H9 (cell line): ENCODE measurements at regions not wholly inside any gene's neighbourhood (a gene's known extent, or its start where the extent isn't known, plus 50 kb on each side); places are given as distances from the start of the nearest gene placed in this dataset.

ENCODE experiments used
- DNase-seq: peaks from one replicate; pipeline ENCODE4 v3.0.0-alpha.2; 2017
- H2AFZ ChIP-seq: one replicate; pipeline ENCODE4 v1.6.1; 2013; ENCODE audit warnings: mild to moderate bottlenecking, low read length, control low read depth, moderate library complexity
- H2AK5ac ChIP-seq: 2 replicates; pipeline ENCODE4 v1.6.1; 2013; ENCODE audit warnings: low read length, control low read depth, mixed read lengths; ENCODE audit not compliant: insufficient read length
- H2BK120ac ChIP-seq: one replicate; pipeline ENCODE4 v1.6.1; 2013; ENCODE audit warnings: low read depth, mild to moderate bottlenecking, low read length, control low read depth, inconsistent platforms; ENCODE audit not compliant: poor library complexity, severe bottlenecking
- H2BK12ac ChIP-seq: 2 replicates; pipeline ENCODE4 v1.6.1; 2013; ENCODE audit warnings: low read length, control low read depth, mixed read lengths, low read depth; ENCODE audit not compliant: insufficient read length
- H2BK15ac ChIP-seq: 2 replicates; pipeline ENCODE4 v1.6.1; 2013; ENCODE audit warnings: low read depth, low read length, control low read depth
- H2BK20ac ChIP-seq: one replicate; pipeline ENCODE4 v1.6.1; 2013; ENCODE audit warnings: low read depth, mild to moderate bottlenecking, low read length, control low read depth, inconsistent platforms; ENCODE audit not compliant: poor library complexity, severe bottlenecking
- H2BK5ac ChIP-seq: 2 replicates; pipeline ENCODE4 v1.6.1; 2013; ENCODE audit warnings: low read length, control low read depth, mixed read lengths; ENCODE audit not compliant: insufficient read length
- H3K14ac ChIP-seq: 2 replicates; pipeline ENCODE4 v1.6.1; 2013; ENCODE audit warnings: low read length, control low read depth; ENCODE audit not compliant: insufficient read depth
- H3K18ac ChIP-seq: 2 replicates; pipeline ENCODE4 v1.6.1; 2013; ENCODE audit warnings: low read depth, mild to moderate bottlenecking, mixed read lengths, low read length, control low read depth; ENCODE audit not compliant: insufficient read length
- H3K23ac ChIP-seq: 2 replicates; pipeline ENCODE4 v1.6.1; 2013; ENCODE audit warnings: low read length, control low read depth, mixed read lengths, low read depth; ENCODE audit not compliant: insufficient read length
- H3K23me2 ChIP-seq: 2 replicates; pipeline ENCODE4 v1.6.1; 2013; ENCODE audit warnings: low read depth, mild to moderate bottlenecking, mixed read lengths, low read length, control low read depth; ENCODE audit not compliant: insufficient read length, poor library complexity, severe bottlenecking
- H3K27ac ChIP-seq: 2 replicates; pipeline ENCODE4 v1.5.1; 2013; ENCODE audit warnings: low read length, control low read depth, mixed read lengths, low read depth; ENCODE audit not compliant: insufficient read length
- H3K27me3 ChIP-seq: 2 replicates; pipeline ENCODE4 v1.6.1; 2013; ENCODE audit warnings: low read length, control low read depth, inconsistent platforms; ENCODE audit not compliant: insufficient read depth
- H3K4ac ChIP-seq: 2 replicates; pipeline ENCODE4 v1.6.1; 2013; ENCODE audit warnings: low read depth, mild to moderate bottlenecking, control low read depth, inconsistent platforms, low read length, moderate library complexity
- H3K4me1 ChIP-seq: 2 replicates; pipeline ENCODE4 v1.6.1; 2013; ENCODE audit warnings: low read length, control low read depth, inconsistent platforms; ENCODE audit not compliant: insufficient read depth
- H3K4me2 ChIP-seq: 2 replicates; pipeline ENCODE4 v1.6.1; 2013; ENCODE audit warnings: low read length, control low read depth, mixed read lengths; ENCODE audit not compliant: insufficient read length, insufficient read depth
- H3K56ac ChIP-seq: 2 replicates; pipeline ENCODE4 v1.6.1; 2013; ENCODE audit warnings: low read depth, mild to moderate bottlenecking, mixed read lengths, low read length, control low read depth; ENCODE audit not compliant: insufficient read length
- H3K79me1 ChIP-seq: 2 replicates; pipeline ENCODE4 v1.6.1; 2013; ENCODE audit warnings: low read depth, mild to moderate bottlenecking, moderate library complexity, low read length, control low read depth, inconsistent platforms; ENCODE audit not compliant: insufficient read depth, poor library complexity, severe bottlenecking
- H3K79me2 ChIP-seq: 2 replicates; pipeline ENCODE4 v1.6.1; 2013; ENCODE audit warnings: low read length, control low read depth, inconsistent platforms; ENCODE audit not compliant: insufficient read depth
- H3K9ac ChIP-seq: 2 replicates; pipeline ENCODE4 v1.6.1; 2013; ENCODE audit warnings: low read length, control low read depth, mixed read lengths; ENCODE audit not compliant: insufficient read length; ENCODE audit errors: extremely low read depth
- H3K9me3 ChIP-seq: one replicate; pipeline ENCODE4 v1.6.1; 2013; ENCODE audit warnings: low read depth, low read length, inconsistent platforms; ENCODE audit not compliant: control insufficient read depth
- H3T11ph ChIP-seq: one replicate; pipeline ENCODE4 v1.6.1; 2013; ENCODE audit warnings: mild to moderate bottlenecking, low read length, control low read depth, inconsistent platforms
- H4K20me1 ChIP-seq: one replicate; pipeline ENCODE4 v1.6.1; 2013; ENCODE audit not compliant: control insufficient read depth, insufficient read length, insufficient read depth
- H4K5ac ChIP-seq: 2 replicates; pipeline ENCODE4 v1.6.1; 2013; ENCODE audit warnings: low read depth, mild to moderate bottlenecking, mixed read lengths, low read length, control low read depth; ENCODE audit not compliant: insufficient read length
- H4K8ac ChIP-seq: replicated peaks from 2 replicates; pipeline ENCODE4 v1.6.1; 2013; ENCODE audit warnings: low read length, control low read depth, mixed read lengths, low read depth; ENCODE audit not compliant: insufficient read length
- H4K91ac ChIP-seq: 2 replicates; pipeline ENCODE4 v1.6.1; 2013; ENCODE audit warnings: low read depth, mild to moderate bottlenecking, moderate library complexity, mixed read lengths, low read length, control low read depth; ENCODE audit not compliant: insufficient read length
- H3K27ac Mint-ChIP-seq, 3 experiments: 2 replicates in 2 of 3; 3 replicates in 1 of 3; pipeline ENCODE4 v1.8.0; 2020 to 2021; ENCODE audit warnings: mixed read lengths in 3 of 3, mild to moderate bottlenecking in 1 of 3, moderate library complexity in 1 of 3
- H3K27me3 Mint-ChIP-seq: 2 replicates; pipeline ENCODE4 v1.8.0; 2021; ENCODE audit warnings: low read depth, mild to moderate bottlenecking, moderate library complexity, mixed read lengths
- H3K36me3 Mint-ChIP-seq, 3 experiments: 2 replicates in 2 of 3; 3 replicates in 1 of 3; pipeline ENCODE4 v1.8.0; 2020 to 2021; ENCODE audit warnings: low read depth in 3 of 3, mixed read lengths in 3 of 3; ENCODE audit not compliant: insufficient read depth in 1 of 3
- H3K4me1 Mint-ChIP-seq, 2 experiments: 2 replicates each; pipeline ENCODE4 v1.8.0; 2020; ENCODE audit warnings: mixed read lengths in 2 of 2
- H3K4me3 Mint-ChIP-seq, 2 experiments: 2 replicates in 1 of 2; 3 replicates in 1 of 2; pipeline ENCODE4 v1.8.0; 2020 to 2021; ENCODE audit warnings: mild to moderate bottlenecking in 2 of 2, mixed read lengths in 2 of 2, moderate library complexity in 1 of 2
- H3K9me3 Mint-ChIP-seq, 2 experiments: 2 replicates in 1 of 2; 3 replicates in 1 of 2; pipeline ENCODE4 v1.8.0; 2020; ENCODE audit warnings: mild to moderate bottlenecking in 2 of 2, mixed read lengths in 2 of 2, moderate library complexity in 1 of 2
- WGBS: extraction: QIAGEN DNeasy Blood & Tissue Kit; methylation state at CpG from one replicate; pipeline ENCODE4 v1.1.7; 2013; ENCODE audit warnings: missing lambda C conversion rate, low lambda C conversion rate, mixed read lengths; ENCODE audit not compliant: insufficient read length; ENCODE audit errors: extremely low coverage; 5-methylcytosine and 5-hydroxymethylcytosine counted together
- TF ChIP-seq, protein P1 (sequence below): fragments of 200-600 bp; sonication (generic); conservative IDR thresholded peaks from 3 replicates; pipeline ENCODE4 v1.8.0; 2021; ENCODE audit warnings: antibody characterized with exemption, mild to moderate bottlenecking

DNA sequence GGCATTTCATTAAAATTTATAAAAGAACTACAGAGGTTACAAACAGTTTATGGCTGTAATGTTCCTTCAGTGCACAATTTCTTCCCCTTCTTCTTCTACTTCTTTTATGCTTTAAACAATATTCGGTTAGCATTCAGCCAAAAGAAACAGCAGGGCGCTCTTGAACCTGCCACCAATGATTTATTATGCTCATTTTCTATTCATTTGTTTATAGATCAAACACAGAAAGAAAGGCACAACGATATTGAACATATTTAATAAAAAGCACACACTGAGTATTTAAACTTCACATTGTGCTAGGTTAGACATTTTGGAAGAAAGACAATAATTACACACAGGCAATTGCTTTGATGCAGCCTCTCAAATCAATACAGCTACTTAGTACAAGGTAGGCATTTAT, 1025.8 kb upstream of the LRRN3 start:
- no peak overlapping the region for H2AK5ac ChIP-seq
- H3K23me2 ChIP-seq = no peaks in the 10 kb centered on the region
- H3K56ac ChIP-seq = no peak overlapping the region
- no peak overlapping the region for H4K8ac ChIP-seq
- H3K79me1 ChIP-seq = no peaks in the 10 kb centered on the region
- H3K4me2 ChIP-seq = no peak overlapping the region
- H2BK5ac ChIP-seq = no peak overlapping the region
- Mint-ChIP-seq H3K27ac (no peak overlapping the region), H3K36me3 (no peaks in the 10 kb centered on the region), H3K9me3 (no peaks in the 10 kb centered on the region), H3K27me3 (no peaks in the 10 kb centered on the region), H3K4me1 (no peaks in the 10 kb centered on the region), H3K4me3 (no peak overlapping the region)
- no peak overlapping the region for H3K18ac ChIP-seq
- H4K91ac ChIP-seq = no peak overlapping the region
- no peaks in the 10 kb centered on the region for H3K27me3 ChIP-seq
- no peak overlapping the region for H2BK120ac ChIP-seq
- H3K9ac ChIP-seq = no peak overlapping the region
- H3K14ac ChIP-seq = no peak overlapping the region
- no peak for DNase-seq
- no peak overlapping the region for H2BK15ac ChIP-seq
- H3K4ac ChIP-seq = no peak overlapping the region
- no peak overlapping the region for H3K27ac ChIP-seq
- H3K4me1 ChIP-seq = no peaks in the 10 kb centered on the region
- H4K5ac ChIP-seq = no peak overlapping the region
- H3K79me2 ChIP-seq = no peaks in the 10 kb centered on the region
- H3K23ac ChIP-seq = no peak overlapping the region
- H3K9me3 ChIP-seq = no peaks in the 10 kb centered on the region
- H3T11ph ChIP-seq = no peak overlapping the region
- no CpG with 5 or more reads among the region's 3 CpGs for WGBS
- H4K20me1 ChIP-seq = no peaks in the 10 kb centered on the region
- H2BK12ac ChIP-seq = no peak overlapping the region
- no peak overlapping the region for H2AFZ ChIP-seq
- no peak overlapping the region for H2BK20ac ChIP-seq
- TF ChIP-seq, protein P1, sequence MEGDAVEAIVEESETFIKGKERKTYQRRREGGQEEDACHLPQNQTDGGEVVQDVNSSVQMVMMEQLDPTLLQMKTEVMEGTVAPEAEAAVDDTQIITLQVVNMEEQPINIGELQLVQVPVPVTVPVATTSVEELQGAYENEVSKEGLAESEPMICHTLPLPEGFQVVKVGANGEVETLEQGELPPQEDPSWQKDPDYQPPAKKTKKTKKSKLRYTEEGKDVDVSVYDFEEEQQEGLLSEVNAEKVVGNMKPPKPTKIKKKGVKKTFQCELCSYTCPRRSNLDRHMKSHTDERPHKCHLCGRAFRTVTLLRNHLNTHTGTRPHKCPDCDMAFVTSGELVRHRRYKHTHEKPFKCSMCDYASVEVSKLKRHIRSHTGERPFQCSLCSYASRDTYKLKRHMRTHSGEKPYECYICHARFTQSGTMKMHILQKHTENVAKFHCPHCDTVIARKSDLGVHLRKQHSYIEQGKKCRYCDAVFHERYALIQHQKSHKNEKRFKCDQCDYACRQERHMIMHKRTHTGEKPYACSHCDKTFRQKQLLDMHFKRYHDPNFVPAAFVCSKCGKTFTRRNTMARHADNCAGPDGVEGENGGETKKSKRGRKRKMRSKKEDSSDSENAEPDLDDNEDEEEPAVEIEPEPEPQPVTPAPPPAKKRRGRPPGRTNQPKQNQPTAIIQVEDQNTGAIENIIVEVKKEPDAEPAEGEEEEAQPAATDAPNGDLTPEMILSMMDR = no peak
